Parathyroid adenoma (tissue), 2 donors: ENCODE measurements at regions not wholly inside any gene's neighbourhood (a gene's known extent, or its start where the extent isn't known, plus 50 kb on each side); places are given as distances from the start of the nearest gene placed in this dataset.

Experiments
- H2AFZ ChIP-seq: fragments of 300-600 bp; sonication (generic); one replicate; pipeline ENCODE4 v1.7.0; 2017; ENCODE audit warnings: antibody characterized with exemption, mild to moderate bottlenecking
- H3K27ac ChIP-seq: fragments of 300-600 bp; sonication (generic); one replicate; pipeline ENCODE4 v1.7.0; 2017
- H3K27me3 ChIP-seq: fragments of 300-600 bp; sonication (generic); one replicate; pipeline ENCODE4 v1.7.0; 2017; ENCODE audit warnings: low read length; ENCODE audit not compliant: control insufficient read depth, insufficient read depth
- H3K36me3 ChIP-seq: fragments of 300-600 bp; sonication (generic); one replicate; pipeline ENCODE4 v1.7.0; 2017; ENCODE audit warnings: low read length; ENCODE audit not compliant: control insufficient read depth, insufficient read depth
- H3K4me1 ChIP-seq: fragments of 300-600 bp; sonication (generic); one replicate; pipeline ENCODE4 v1.7.0; 2017; ENCODE audit warnings: control low read depth
- H3K4me2 ChIP-seq: fragments of 300-600 bp; sonication (generic); one replicate; pipeline ENCODE4 v1.7.0; 2017; ENCODE audit warnings: low read length
- H3K4me3 ChIP-seq: fragments of 300-600 bp; sonication (generic); one replicate; pipeline ENCODE4 v1.7.0; 2017; ENCODE audit warnings: low read depth, low read length
- H3K79me2 ChIP-seq: fragments of 300-600 bp; sonication (generic); one replicate; pipeline ENCODE4 v1.7.0; 2017; ENCODE audit warnings: control low read depth
- H3K9ac ChIP-seq: fragments of 300-600 bp; sonication (generic); one replicate; pipeline ENCODE4 v1.7.0; 2017; ENCODE audit warnings: mild to moderate bottlenecking
- H3K9me3 ChIP-seq: fragments of 300-600 bp; sonication (generic); one replicate; pipeline ENCODE4 v1.7.0; 2017; ENCODE audit warnings: low read length; ENCODE audit not compliant: control insufficient read depth
- CTCF ChIP-seq: fragments of 300-600 bp; sonication (generic); IDR thresholded peaks from one replicate; pipeline ENCODE4 v1.7.0; 2017; ENCODE audit warnings: antibody characterized with exemption, mild to moderate bottlenecking
- donor health status: primary hyperparathyroidism.

GRCh38 chr2:163077241-163077640 lies 238.7 kb upstream of the KCNH7 start:
- H2AFZ ChIP-seq = no peak overlapping the region
- no peak overlapping the region for H3K9ac ChIP-seq

GRCh38 chr2:163066085-163066484 lies 227.5 kb upstream of the KCNH7 start:
- no peak overlapping the region for H2AFZ ChIP-seq
- H3K9ac ChIP-seq = no peak overlapping the region
- no peaks in the 10 kb centered on the region for H3K36me3 ChIP-seq
- no peak for TF ChIP-seq CTCF
- no peaks in the 10 kb centered on the region for H3K9me3 ChIP-seq
- no peak overlapping the region for H3K4me3 ChIP-seq
- no peaks in the 10 kb centered on the region for H3K79me2 ChIP-seq
- H3K4me1 ChIP-seq = no peaks in the 10 kb centered on the region
- no peaks in the 10 kb centered on the region for H3K27me3 ChIP-seq
- no peak overlapping the region for H3K4me2 ChIP-seq
- no peak overlapping the region for H3K27ac ChIP-seq

More at GRCh38 chr2:163077241-163077640, 238.7 kb upstream of the KCNH7 start:
- no peak overlapping the region for H3K4me3 ChIP-seq
- H3K4me2 ChIP-seq = no peak overlapping the region
- H3K36me3 ChIP-seq = no peaks in the 10 kb centered on the region
- H3K79me2 ChIP-seq = no peaks in the 10 kb centered on the region
- H3K27ac ChIP-seq = no peak overlapping the region
- H3K9me3 ChIP-seq = no peaks in the 10 kb centered on the region
- H3K4me1 ChIP-seq = no peaks in the 10 kb centered on the region
- no peaks in the 10 kb centered on the region for H3K27me3 ChIP-seq
- TF ChIP-seq CTCF = no peak

GRCh38 chr2:163062524-163062923 lies 224.0 kb upstream of the KCNH7 start:
- H3K79me2 ChIP-seq = no peaks in the 10 kb centered on the region
- no peak overlapping the region for H3K4me3 ChIP-seq
- TF ChIP-seq CTCF = no peak
- no peaks in the 10 kb centered on the region for H3K9me3 ChIP-seq
- no peak overlapping the region for H3K9ac ChIP-seq
- no peak overlapping the region for H2AFZ ChIP-seq
- H3K36me3 ChIP-seq = no peaks in the 10 kb centered on the region
- no peak overlapping the region for H3K27ac ChIP-seq
- no peak overlapping the region for H3K4me2 ChIP-seq
- H3K27me3 ChIP-seq = no peaks in the 10 kb centered on the region
- H3K4me1 ChIP-seq = no peaks in the 10 kb centered on the region

GRCh38 chr2:163046615-163047014 lies 208.0 kb upstream of the KCNH7 start:
- H3K27ac ChIP-seq = no peak overlapping the region
- no peak overlapping the region for H3K4me3 ChIP-seq
- no peak overlapping the region for H3K9ac ChIP-seq
- H3K27me3 ChIP-seq = no peaks in the 10 kb centered on the region
- H2AFZ ChIP-seq = no peak overlapping the region
- TF ChIP-seq CTCF = no peak
- no peaks in the 10 kb centered on the region for H3K79me2 ChIP-seq
- H3K4me1 ChIP-seq = no peaks in the 10 kb centered on the region
- no peaks in the 10 kb centered on the region for H3K36me3 ChIP-seq
- H3K9me3 ChIP-seq = no peaks in the 10 kb centered on the region
- no peak overlapping the region for H3K4me2 ChIP-seq

- H3K27me3 ChIP-seq = no peaks in the 10 kb centered on the region
- no peaks in the 10 kb centered on the region for H3K4me1 ChIP-seq
- H3K9ac ChIP-seq = no peak overlapping the region
- H3K27ac ChIP-seq = no peak overlapping the region
- no peak for TF ChIP-seq CTCF
- no peak overlapping the region for H3K4me3 ChIP-seq
- H2AFZ ChIP-seq = no peak overlapping the region
- no peaks in the 10 kb centered on the region for H3K36me3 ChIP-seq
- no peaks in the 10 kb centered on the region for H3K9me3 ChIP-seq
- H3K4me2 ChIP-seq = no peak overlapping the region
- no peaks in the 10 kb centered on the region for H3K79me2 ChIP-seq
Measured at GRCh38 chr2:163045830-163046229, 207.3 kb upstream of the KCNH7 start.
